ENCODE measurements at regions not wholly inside any gene's neighbourhood (a gene's known extent, or its start where the extent isn't known, plus 50 kb on each side); places are given as distances from the start of the nearest gene placed in this dataset.

GRCh38 chr5:152470167-152470566 is 65.1 kb upstream of the NMUR2 start:
- TF ChIP-seq POLR2AphosphoS2 (conservative IDR thresholded peaks at IDR 0.05; ENCODE audit: low read length) (no peak), USF2 (IDR thresholded peaks at IDR 0.05) (no peak)
